Hepatocyte (in vitro differentiated cells): ENCODE measurements at regions not wholly inside any gene's neighbourhood (a gene's known extent, or its start where the extent isn't known, plus 50 kb on each side); places are given as distances from the start of the nearest gene placed in this dataset.

Source experiments
- DNase-seq: peaks from one replicate; pipeline ENCODE4 v3.0.0-alpha.2; 2016; ENCODE audit warnings: low spot score
- H2AFZ ChIP-seq: fragments of 200-600 bp; sonication (generic); 2 replicates; pipeline ENCODE4 v1.6.0; 2016; ENCODE audit warnings: antibody characterized with exemption, mild to moderate bottlenecking
- H3K27ac ChIP-seq: fragments of 200-600 bp; sonication (generic); 2 replicates; pipeline ENCODE4 v1.5.1; 2016; ENCODE audit warnings: mild to moderate bottlenecking
- H3K27me3 ChIP-seq: fragments of 200-600 bp; sonication (generic); 2 replicates; pipeline ENCODE4 v1.6.1; 2016
- H3K36me3 ChIP-seq: fragments of 200-600 bp; sonication (generic); replicated peaks from 2 replicates; pipeline ENCODE4 v1.5.1; 2016; ENCODE audit warnings: low read depth; ENCODE audit not compliant: insufficient read depth
- H3K4me1 ChIP-seq: fragments of 200-600 bp; sonication (generic); 2 replicates; pipeline ENCODE4 v1.5.1; 2016; ENCODE audit warnings: mild to moderate bottlenecking, moderate library complexity; ENCODE audit not compliant: insufficient read depth
- H3K4me2 ChIP-seq: fragments of 200-600 bp; sonication (generic); 2 replicates; pipeline ENCODE4 v1.6.0; 2016
- H3K4me3 ChIP-seq: fragments of 200-600 bp; sonication (generic); 2 replicates; pipeline ENCODE4 v1.5.1; 2016; ENCODE audit warnings: mild to moderate bottlenecking
- H3K79me2 ChIP-seq: fragments of 200-600 bp; sonication (generic); 2 replicates; pipeline ENCODE4 v1.6.0; 2017; ENCODE audit warnings: mild to moderate bottlenecking
- H3K9me2 ChIP-seq: fragments of 200-600 bp; sonication (generic); replicated peaks from 2 replicates; pipeline ENCODE4 v1.6.0; 2017; ENCODE audit warnings: mild to moderate bottlenecking; ENCODE audit not compliant: insufficient read depth
- H3K9me3 ChIP-seq: fragments of 200-600 bp; sonication (generic); 2 replicates; pipeline ENCODE4 v1.5.1; 2016; ENCODE audit warnings: low read depth, mild to moderate bottlenecking
- H4K20me1 ChIP-seq: fragments of 200-600 bp; sonication (generic); 2 replicates; pipeline ENCODE4 v1.6.0; 2016; ENCODE audit warnings: mild to moderate bottlenecking; ENCODE audit not compliant: insufficient read depth, poor library complexity, severe bottlenecking
- EZH2 ChIP-seq: fragments of 200-600 bp; sonication (generic); IDR thresholded peaks from 2 replicates; pipeline ENCODE4 v1.6.1; 2016; ENCODE audit warnings: antibody characterized with exemption, mild to moderate bottlenecking, borderline replicate concordance
- EZH2phosphoT487 ChIP-seq: fragments of 200-600 bp; sonication (generic); IDR thresholded peaks from one replicate; pipeline ENCODE4 v1.6.1; 2018; ENCODE audit warnings: antibody characterized with exemption, mild to moderate bottlenecking, low read depth, moderate library complexity; ENCODE audit not compliant: unreplicated experiment, severe bottlenecking
- WGBS: methylation state at CpG from one replicate; pipeline ENCODE4 v1.1.6; 2016; ENCODE audit warnings: low lambda C conversion rate; ENCODE audit errors: missing lambda C conversion rate; 5-methylcytosine and 5-hydroxymethylcytosine counted together
- TF ChIP-seq, protein P1 (sequence below): fragments of 200-600 bp; sonication (generic); IDR thresholded peaks from 2 replicates; pipeline ENCODE4 v1.5.1; 2016; ENCODE audit warnings: antibody characterized with exemption, mild to moderate bottlenecking; ENCODE audit not compliant: poor library complexity

DNA sequence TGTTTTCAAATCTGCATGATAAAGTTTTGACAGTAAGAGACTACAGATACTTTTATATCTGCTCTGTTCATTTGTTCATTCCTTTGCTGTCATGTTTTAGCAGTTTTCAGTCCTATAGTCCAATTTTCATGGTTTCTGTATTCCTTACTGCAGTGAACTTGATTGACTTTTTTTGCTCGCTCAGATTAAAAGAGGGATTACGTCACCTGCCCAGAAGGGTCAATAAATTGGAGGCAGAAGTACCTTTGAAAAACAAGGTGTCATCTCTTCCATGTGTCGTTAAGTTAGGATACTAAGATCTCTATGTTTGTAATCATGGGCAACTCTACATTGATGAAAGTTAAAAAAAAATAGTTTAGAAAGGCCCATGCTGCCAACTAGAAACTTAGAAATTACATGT is 250.1 kb upstream of the SMIM31 start:
- Histone ChIP-seq H3K4me3 (no peak overlapping the region), H3K79me2 (no peaks in the 10 kb centered on the region), H3K27ac (no peak overlapping the region), H3K27me3 (no peaks in the 10 kb centered on the region), H3K4me1 (no peaks in the 10 kb centered on the region), H3K9me2 (no peaks in the 10 kb centered on the region), H3K4me2 (no peak overlapping the region), H3K9me3 (no peaks in the 10 kb centered on the region), H2AFZ (no peak overlapping the region), H3K36me3 (no peaks in the 10 kb centered on the region), H4K20me1 (no peaks in the 10 kb centered on the region)
- no peak for DNase-seq
- WGBS, result 71% methylated on average over 3 of the region's 3 CpGs
- TF ChIP-seq EZH2phosphoT487 (no peak), EZH2 (no peak)
- TF ChIP-seq, protein P1, sequence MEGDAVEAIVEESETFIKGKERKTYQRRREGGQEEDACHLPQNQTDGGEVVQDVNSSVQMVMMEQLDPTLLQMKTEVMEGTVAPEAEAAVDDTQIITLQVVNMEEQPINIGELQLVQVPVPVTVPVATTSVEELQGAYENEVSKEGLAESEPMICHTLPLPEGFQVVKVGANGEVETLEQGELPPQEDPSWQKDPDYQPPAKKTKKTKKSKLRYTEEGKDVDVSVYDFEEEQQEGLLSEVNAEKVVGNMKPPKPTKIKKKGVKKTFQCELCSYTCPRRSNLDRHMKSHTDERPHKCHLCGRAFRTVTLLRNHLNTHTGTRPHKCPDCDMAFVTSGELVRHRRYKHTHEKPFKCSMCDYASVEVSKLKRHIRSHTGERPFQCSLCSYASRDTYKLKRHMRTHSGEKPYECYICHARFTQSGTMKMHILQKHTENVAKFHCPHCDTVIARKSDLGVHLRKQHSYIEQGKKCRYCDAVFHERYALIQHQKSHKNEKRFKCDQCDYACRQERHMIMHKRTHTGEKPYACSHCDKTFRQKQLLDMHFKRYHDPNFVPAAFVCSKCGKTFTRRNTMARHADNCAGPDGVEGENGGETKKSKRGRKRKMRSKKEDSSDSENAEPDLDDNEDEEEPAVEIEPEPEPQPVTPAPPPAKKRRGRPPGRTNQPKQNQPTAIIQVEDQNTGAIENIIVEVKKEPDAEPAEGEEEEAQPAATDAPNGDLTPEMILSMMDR, result no peak

- Histone ChIP-seq H3K36me3 (no peaks in the 10 kb centered on the region), H3K4me1 (no peaks in the 10 kb centered on the region), H3K9me2 (no peaks in the 10 kb centered on the region), H4K20me1 (no peaks in the 10 kb centered on the region), H3K4me2 (no peak overlapping the region), H3K9me3 (no peaks in the 10 kb centered on the region), H2AFZ (no peak overlapping the region), H3K79me2 (no peaks in the 10 kb centered on the region), H3K27me3 (no peaks in the 10 kb centered on the region), H3K27ac (no peak overlapping the region), H3K4me3 (no peak overlapping the region)
- no peak for DNase-seq
- WGBS, result 37% methylated on average over 3 of the region's 3 CpGs
- TF ChIP-seq EZH2phosphoT487 (no peak), EZH2 (no peak)
- TF ChIP-seq, protein P1, result no peak
Observed at GRCh38 chr4:164508097-164508496, 245.8 kb upstream of the SMIM31 start.

GRCh38 chr4:164508771-164509170 is 245.2 kb upstream of the SMIM31 start:
- no peaks in the 10 kb centered on the region for H3K9me3 ChIP-seq
- H3K4me2 ChIP-seq, result no peak overlapping the region
- TF ChIP-seq EZH2phosphoT487 (no peak), EZH2 (no peak)
- TF ChIP-seq, protein P1, result no peak
- no peak for DNase-seq
- H3K27me3 ChIP-seq, result no peaks in the 10 kb centered on the region
- no peaks in the 10 kb centered on the region for H3K4me1 ChIP-seq
- no peaks in the 10 kb centered on the region for H3K36me3 ChIP-seq
- no peak overlapping the region for H3K27ac ChIP-seq
- H4K20me1 ChIP-seq, result no peaks in the 10 kb centered on the region
- WGBS, result 70% methylated on average over 1 of the region's 1 CpG
- H3K4me3 ChIP-seq, result no peak overlapping the region
- no peaks in the 10 kb centered on the region for H3K79me2 ChIP-seq
- H2AFZ ChIP-seq, result no peak overlapping the region
- H3K9me2 ChIP-seq, result no peaks in the 10 kb centered on the region

- TF ChIP-seq EZH2 (no peak), EZH2phosphoT487 (no peak)
- TF ChIP-seq, protein P1, result no peak
Observed at GRCh38 chr4:164509951-164510350, 244.0 kb upstream of the SMIM31 start.

More at GRCh38 chr4:164509951-164510350, 244.0 kb upstream of the SMIM31 start:
- H2AFZ ChIP-seq, result no peak overlapping the region
- H4K20me1 ChIP-seq, result no peaks in the 10 kb centered on the region
- no peaks in the 10 kb centered on the region for H3K79me2 ChIP-seq
- H3K36me3 ChIP-seq, result no peaks in the 10 kb centered on the region
- 53% methylated on average over 3 of the region's 3 CpGs for WGBS
- H3K4me2 ChIP-seq, result no peak overlapping the region
- H3K9me3 ChIP-seq, result no peaks in the 10 kb centered on the region
- H3K4me3 ChIP-seq, result no peak overlapping the region
- no peaks in the 10 kb centered on the region for H3K9me2 ChIP-seq
- DNase-seq, result no peak
- no peaks in the 10 kb centered on the region for H3K27me3 ChIP-seq
- no peaks in the 10 kb centered on the region for H3K4me1 ChIP-seq
- no peak overlapping the region for H3K27ac ChIP-seq
